Stimulated activated CD4-positive, alpha-beta T cell treated with anti-CD3 and anti-CD28 coated beads, Interleukin-1b, Interleukin-23, amount 100 ng/mL, for 48 hours (primary cell): ENCODE measurements at regions not wholly inside any gene's neighbourhood (a gene's known extent, or its start where the extent isn't known, plus 50 kb on each side); places are given as distances from the start of the nearest gene placed in this dataset.

ENCODE experiments used
- DNase-seq: peaks from one replicate; pipeline ENCODE4 v3.0.0-alpha.2; 2020

- no peak for DNase-seq
These were observed 203.3 kb upstream of the FBXO11 start for GRCh38 chr2:48109491-48110204.

GRCh38 chr2:48110492-48110891, 204.0 kb upstream of the FOXN2 start:
- no peak for DNase-seq

- no peak for DNase-seq
These were observed 201.4 kb upstream of the FOXN2 start for GRCh38 chr2:48112911-48113680.

GRCh38 chr2:48113767-48114166, 200.7 kb upstream of the FOXN2 start:
- DNase-seq, result no peak

GRCh38 chr2:48114256-48114655, 200.2 kb upstream of the FOXN2 start:
- peak; percentile 69 for DNase-seq

- DNase-seq, result no peak
These were observed 198.0 kb upstream of the FOXN2 start for GRCh38 chr2:48116497-48116896.

- no peak for DNase-seq
These were observed 195.6 kb upstream of the FOXN2 start for GRCh38 chr2:48118895-48119294.

GRCh38 chr2:48120112-48120511, 194.4 kb upstream of the FOXN2 start:
- DNase-seq, result no peak

GRCh38 chr2:48120759-48121242, 193.7 kb upstream of the FOXN2 start:
- DNase-seq, result no peak

GRCh38 chr2:48122166-48122565, 192.3 kb upstream of the FOXN2 start:
- no peak for DNase-seq

GRCh38 chr2:48124592-48124991, 189.9 kb upstream of the FOXN2 start:
- no peak for DNase-seq

- no peak for DNase-seq
These were observed 188.3 kb upstream of the FOXN2 start for GRCh38 chr2:48126162-48126561.

GRCh38 chr2:48127612-48128191, 186.8 kb upstream of the FOXN2 start:
- DNase-seq, result no peak

- no peak for DNase-seq
These were observed 185.1 kb upstream of the FOXN2 start for GRCh38 chr2:48129293-48129950.

GRCh38 chr2:48131539-48132270, 182.8 kb upstream of the FOXN2 start:
- no peak for DNase-seq

- DNase-seq, result no peak
These were observed 182.2 kb upstream of the FOXN2 start for GRCh38 chr2:48132271-48132625.

GRCh38 chr2:48134704-48135103, 179.8 kb upstream of the FOXN2 start:
- DNase-seq, result no peak

- DNase-seq, result no peak
These were observed 178.7 kb upstream of the FOXN2 start for GRCh38 chr2:48135797-48136196.

- no peak for DNase-seq
These were observed 176.7 kb upstream of the FOXN2 start for GRCh38 chr2:48137829-48138228.

- no peak for DNase-seq
These were observed 175.6 kb upstream of the FOXN2 start for GRCh38 chr2:48138898-48139297.

- DNase-seq, result no peak
These were observed 173.9 kb upstream of the FOXN2 start for GRCh38 chr2:48140586-48140985.

GRCh38 chr2:48144777-48145176, 169.7 kb upstream of the FOXN2 start:
- DNase-seq, result no peak
